H1 (cell line): ENCODE measurements at regions not wholly inside any gene's neighbourhood (a gene's known extent, or its start where the extent isn't known, plus 50 kb on each side); places are given as distances from the start of the nearest gene placed in this dataset.

ENCODE experiments used
- CTCF ChIA-PET: fragments of 300-600 bp; sonication (Branson Sonifier 250); formaldehyde crosslinking; loops from one replicate; lab custom pipeline; 2021; ENCODE audit not compliant: partially characterized antibody; lab: Charles Lee
- POLR2A ChIA-PET: fragments of 300-600 bp; sonication (Branson Sonifier 250); formaldehyde crosslinking; loops from one replicate; lab custom pipeline; 2021; ENCODE audit warnings: inconsistent platforms; ENCODE audit not compliant: partially characterized antibody; lab: Charles Lee
- DNase-seq, 2 experiments: peaks; one replicate each; pipeline versions ENCODE4 v3.0.0 to v3.0.0-alpha.2; 2010 to 2022; ENCODE audit warnings: low spot score in 2 of 2, low read depth in 1 of 2, mixed read lengths in 1 of 2
- FAIRE-seq: peaks from 2 replicates; lab custom pipeline; 2011; peaks lifted over from hg19 to GRCh38; lab: Jason Lieb, UNC
- H2AFZ ChIP-seq: 2 replicates; pipeline ENCODE4 v1.8.1; 2012; ENCODE audit warnings: low read length, inconsistent platforms
- H2AK5ac ChIP-seq: 2 replicates; pipeline ENCODE4 v1.6.1; 2013; ENCODE audit warnings: low read depth, low read length
- H2BK120ac ChIP-seq: replicated peaks from 2 replicates; pipeline ENCODE3; 2013; ENCODE audit warnings: low read depth, low read length, inconsistent platforms
- H2BK12ac ChIP-seq: 2 replicates; pipeline ENCODE4 v1.6.1; 2013; ENCODE audit warnings: low read depth, low read length
- H2BK15ac ChIP-seq: 2 replicates; pipeline ENCODE4 v1.6.1; 2013; ENCODE audit warnings: low read length
- H2BK20ac ChIP-seq: 2 replicates; pipeline ENCODE4 v1.6.1; 2013; ENCODE audit warnings: low read length
- H2BK5ac ChIP-seq: 2 replicates; pipeline ENCODE4 v1.6.1; 2013; ENCODE audit warnings: low read depth, low read length
- H3K14ac ChIP-seq: 2 replicates; pipeline ENCODE4 v1.6.1; 2013; ENCODE audit warnings: inconsistent platforms; ENCODE audit not compliant: insufficient read length
- H3K18ac ChIP-seq: 2 replicates; pipeline ENCODE4 v1.6.1; 2013; ENCODE audit warnings: low read length; ENCODE audit errors: extremely low read depth
- H3K23ac ChIP-seq: 2 replicates; pipeline ENCODE4 v1.6.1; 2013; ENCODE audit warnings: inconsistent platforms; ENCODE audit not compliant: insufficient read length
- H3K23me2 ChIP-seq: 2 replicates; pipeline ENCODE4 v1.6.1; 2013; ENCODE audit warnings: low read depth, low read length
- H3K27ac ChIP-seq: 2 replicates; pipeline ENCODE4 v1.6.1; 2011; ENCODE audit warnings: low read depth, low read length, inconsistent platforms
- H3K27me3 ChIP-seq, 4 experiments: replicated peaks in 1 of 4; 1 replicate in 1 of 4; 2 replicates in 3 of 4; pipeline versions ENCODE4 v1.6.1 to v1.8.1; 2011 to 2013; ENCODE audit warnings: low read length in 3 of 4, mild to moderate bottlenecking in 3 of 4, inconsistent platforms in 2 of 4, mixed read lengths in 2 of 4, moderate library complexity in 1 of 4; ENCODE audit not compliant: control insufficient read depth in 3 of 4, insufficient read depth in 3 of 4; ENCODE audit errors: extremely low read depth in 1 of 4
- H3K36me3 ChIP-seq, 4 experiments: 2 replicates each; pipeline versions ENCODE4 v1.6.1 to v1.8.1; 2011 to 2013; ENCODE audit warnings: mild to moderate bottlenecking in 4 of 4, low read length in 3 of 4, moderate library complexity in 2 of 4, control low read depth in 1 of 4, inconsistent platforms in 1 of 4; ENCODE audit not compliant: insufficient read depth in 4 of 4, control insufficient read depth in 2 of 4
- H3K4ac ChIP-seq: replicated peaks from 2 replicates; pipeline ENCODE3; 2013; ENCODE audit warnings: low read length, low read depth, mixed read lengths, inconsistent platforms; ENCODE audit not compliant: insufficient read length
- H3K4me1 ChIP-seq, 4 experiments: replicated peaks in 1 of 4; 1 replicate in 1 of 4; 2 replicates in 3 of 4; pipeline versions ENCODE4 v1.6.1 to v1.8.1; 2011 to 2013; ENCODE audit warnings: low read length in 3 of 4, inconsistent platforms in 2 of 4, mixed read lengths in 1 of 4; ENCODE audit not compliant: insufficient read depth in 4 of 4, control insufficient read depth in 3 of 4
- H3K4me2 ChIP-seq, 2 experiments: 2 replicates each; pipeline versions ENCODE4 v1.6.1 to v1.8.1; 2011 to 2013; ENCODE audit warnings: low read depth in 2 of 2, low read length in 2 of 2, control low read depth in 1 of 2, inconsistent platforms in 1 of 2, mild to moderate bottlenecking in 1 of 2; ENCODE audit not compliant: insufficient read depth in 1 of 2
- H3K4me3 ChIP-seq, 4 experiments: fragments of 200-600, 300-600 bp in 1 of 4; sonication (generic), shearing (Covaris generic), sonication (Bioruptor Twin) in 1 of 4; 2 replicates each; pipeline versions ENCODE4 v1.5.1 to v1.8.1; 2011 to 2016; ENCODE audit warnings: low read length in 4 of 4, low read depth in 3 of 4, control low read depth in 2 of 4, inconsistent platforms in 2 of 4, mild to moderate bottlenecking in 2 of 4, mixed read lengths in 1 of 4, moderate library complexity in 1 of 4; ENCODE audit not compliant: insufficient read depth in 2 of 4; ENCODE audit errors: extremely low read depth in 1 of 4
- H3K56ac ChIP-seq: replicated peaks from 2 replicates; pipeline ENCODE3; 2013; ENCODE audit warnings: low read depth, mild to moderate bottlenecking, mixed read lengths, low read length, inconsistent platforms; ENCODE audit not compliant: insufficient read length
- H3K79me1 ChIP-seq: 2 replicates; pipeline ENCODE4 v1.6.1; 2013; ENCODE audit warnings: low read depth, low read length, control low read depth
- H3K79me2 ChIP-seq, 2 experiments: 2 replicates each; pipeline versions ENCODE4 v1.6.1 to v1.8.1; 2012 to 2013; ENCODE audit warnings: low read length in 2 of 2, mild to moderate bottlenecking in 2 of 2, inconsistent platforms in 1 of 2; ENCODE audit not compliant: insufficient read depth in 2 of 2, control insufficient read depth in 1 of 2
- H3K9ac ChIP-seq, 4 experiments: replicated peaks in 1 of 4; 1 replicate in 1 of 4; 2 replicates in 3 of 4; pipeline versions ENCODE4 v1.6.1 to v1.8.1; 2011 to 2013; ENCODE audit warnings: low read depth in 3 of 4, low read length in 3 of 4, control low read depth in 2 of 4, mild to moderate bottlenecking in 2 of 4, moderate library complexity in 2 of 4, inconsistent platforms in 1 of 4; ENCODE audit errors: extremely low read depth in 1 of 4
- H3K9me3 ChIP-seq, 2 experiments: 2 replicates each; pipeline versions ENCODE4 v1.6.1 to v1.8.1; 2012 to 2013; ENCODE audit warnings: mild to moderate bottlenecking in 2 of 2, moderate library complexity in 2 of 2, control low read depth in 1 of 2, inconsistent platforms in 1 of 2, low read depth in 1 of 2, low read length in 1 of 2, mixed read lengths in 1 of 2; ENCODE audit not compliant: insufficient read depth in 2 of 2
- H4K20me1 ChIP-seq, 2 experiments: replicated peaks in 1 of 2; 2 replicates each; pipeline versions ENCODE3 to v1.8.1; 2011 to 2013; ENCODE audit warnings: inconsistent platforms in 2 of 2, low read length in 2 of 2, mild to moderate bottlenecking in 1 of 2; ENCODE audit not compliant: insufficient read depth in 2 of 2, control insufficient read depth in 1 of 2
- H4K5ac ChIP-seq: 2 replicates; pipeline ENCODE4 v1.6.1; 2013; ENCODE audit warnings: low read length, low read depth, mixed read lengths, inconsistent platforms; ENCODE audit not compliant: insufficient read length
- H4K8ac ChIP-seq: 2 replicates; pipeline ENCODE4 v1.8.0; 2013; ENCODE audit warnings: mild to moderate bottlenecking, moderate library complexity, low read length, inconsistent platforms; ENCODE audit not compliant: insufficient read depth; ENCODE audit errors: extremely low read depth
- H4K91ac ChIP-seq: replicated peaks from 2 replicates; pipeline ENCODE3; 2013; ENCODE audit warnings: low read length, mixed read lengths, inconsistent platforms; ENCODE audit not compliant: insufficient read length
- SP2 ChIP-seq: IDR thresholded peaks from 2 replicates; pipeline ENCODE4 v1.6.1; 2012; ENCODE audit warnings: mild to moderate bottlenecking, low read length, inconsistent platforms
- ZNF274 ChIP-seq: IDR thresholded peaks from 2 replicates; pipeline ENCODE4 v1.7.0; 2012; ENCODE audit warnings: low read length, borderline replicate concordance; ENCODE audit errors: extremely low read depth
- WGBS, 2 experiments: shearing (Covaris generic) in 1 of 2; methylation state at CpG; one replicate each; pipeline versions ENCODE4 v1.1.6 to v1.1.7; 2013 to 2015; ENCODE audit warnings: low lambda C conversion rate in 2 of 2, mixed read lengths in 2 of 2, inconsistent platforms in 1 of 2, low coverage in 1 of 2, missing lambda C conversion rate in 1 of 2; ENCODE audit not compliant: insufficient replicate concordance in 2 of 2, insufficient coverage in 1 of 2, insufficient read length in 1 of 2; ENCODE audit errors: extremely low coverage in 1 of 2, missing lambda C conversion rate in 1 of 2; 5-methylcytosine and 5-hydroxymethylcytosine counted together

- no peak overlapping the region for H3K27ac ChIP-seq
- FAIRE-seq: no peak
- no peak overlapping the region for H2AFZ ChIP-seq
- no peaks in the 10 kb centered on the region for H4K20me1 ChIP-seq
- H3K4me2 ChIP-seq: no peak overlapping the region
- no peak overlapping the region for H3K4ac ChIP-seq
- H2BK15ac ChIP-seq: no peak overlapping the region
- TF ChIP-seq ZNF274 (no peak), SP2 (no peak)
- peaks cover 0 to 5% of the 10 kb centered on the region in 2 experiments; a peak in 1 of 4 replicates for H3K9me3 ChIP-seq
- H3K18ac ChIP-seq: no peak overlapping the region
- no peak overlapping the region for H4K8ac ChIP-seq
- ChIA-PET CTCF (no interaction called here), POLR2A (no interaction called here)
- no peaks in the 10 kb centered on the region for H3K36me3 ChIP-seq
- H3K27me3 ChIP-seq: no peaks in the 10 kb centered on the region
- H2BK20ac ChIP-seq: no peak overlapping the region
- no peak overlapping the region for H2AK5ac ChIP-seq
- no peak overlapping the region for H3K4me3 ChIP-seq
- no peak overlapping the region for H3K56ac ChIP-seq
- H3K23me2 ChIP-seq: no peaks in the 10 kb centered on the region
- no peak overlapping the region for H3K9ac ChIP-seq
- no peaks in the 10 kb centered on the region for H3K79me2 ChIP-seq
- H3K14ac ChIP-seq: no peak overlapping the region
- H2BK5ac ChIP-seq: no peak overlapping the region
- WGBS, 2 experiments: 100% methylated on average over 2 of the region's 2 CpGs; no CpG with 5 or more reads in 1 of the 2 experiments
- H3K4me1 ChIP-seq: no peaks in the 10 kb centered on the region
- no peak overlapping the region for H2BK12ac ChIP-seq
- H4K5ac ChIP-seq: no peak overlapping the region
- no peaks in the 10 kb centered on the region for H3K79me1 ChIP-seq
- no peak for DNase-seq
- H2BK120ac ChIP-seq: no peak overlapping the region
- H3K23ac ChIP-seq: no peak overlapping the region
- no peak overlapping the region for H4K91ac ChIP-seq
Observed at GRCh38 chr16:62967611-62968010, 931.4 kb upstream of the CDH8 start.
